GM18502 (cell line): ENCODE measurements at regions not wholly inside any gene's neighbourhood (a gene's known extent, or its start where the extent isn't known, plus 50 kb on each side); places are given as distances from the start of the nearest gene placed in this dataset.

ENCODE experiments used
- ATAC-seq: cut with Tn5 transposase; IDR thresholded peaks from one replicate; pipeline ENCODE4 v1.9.1; 2021; ENCODE audit warnings: mild to moderate bottlenecking; ENCODE audit not compliant: unreplicated experiment, poor library complexity

DNA sequence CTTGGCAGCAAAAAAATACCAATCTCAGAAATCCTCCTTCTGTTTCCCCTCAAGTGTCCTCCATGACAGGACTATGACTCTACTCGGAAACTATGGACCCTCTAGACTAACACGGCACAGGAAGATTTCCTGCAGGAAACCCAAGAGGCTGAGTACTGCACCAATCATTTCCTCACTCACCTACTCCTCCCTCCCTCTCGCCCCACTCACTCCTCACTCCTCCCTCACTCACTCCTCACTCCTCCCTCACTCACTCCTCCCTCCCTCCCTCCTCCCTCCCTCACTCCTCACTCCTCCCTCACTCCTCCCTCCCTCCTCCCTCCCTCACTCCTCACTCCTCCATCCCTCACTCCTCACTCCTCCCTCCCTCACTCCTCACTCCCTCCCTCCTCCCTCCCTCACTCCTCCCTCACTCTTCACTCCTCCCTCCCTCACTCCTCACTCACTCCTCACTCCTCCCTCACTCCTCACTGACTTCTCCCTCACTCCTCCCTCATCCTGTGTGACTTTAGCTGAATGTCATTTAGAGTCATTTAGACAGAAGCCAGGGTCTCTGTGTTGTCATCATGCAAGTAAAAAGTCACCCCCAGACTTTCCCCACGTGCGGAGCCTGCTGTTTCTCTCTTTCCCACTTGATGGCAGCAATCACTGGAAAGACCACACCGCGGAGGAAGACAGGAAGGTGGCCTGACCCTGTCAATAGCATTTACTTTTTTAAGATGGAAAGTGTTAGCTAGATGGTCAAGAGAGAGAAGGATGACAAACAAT lies 226.8 kb upstream of the PDE10A start:
- ATAC-seq, result peak; percentile 71

GRCh38 chr6:165886169-165886568 lies 223.1 kb upstream of the PDE10A start:
- ATAC-seq, result no peak

- peak; percentile 96 for ATAC-seq
Observed at GRCh38 chr6:165884813-165885765, 222.0 kb upstream of the PDE10A start.

GRCh38 chr6:165883851-165884640 lies 221.0 kb upstream of the PDE10A start:
- no peak for ATAC-seq

DNA sequence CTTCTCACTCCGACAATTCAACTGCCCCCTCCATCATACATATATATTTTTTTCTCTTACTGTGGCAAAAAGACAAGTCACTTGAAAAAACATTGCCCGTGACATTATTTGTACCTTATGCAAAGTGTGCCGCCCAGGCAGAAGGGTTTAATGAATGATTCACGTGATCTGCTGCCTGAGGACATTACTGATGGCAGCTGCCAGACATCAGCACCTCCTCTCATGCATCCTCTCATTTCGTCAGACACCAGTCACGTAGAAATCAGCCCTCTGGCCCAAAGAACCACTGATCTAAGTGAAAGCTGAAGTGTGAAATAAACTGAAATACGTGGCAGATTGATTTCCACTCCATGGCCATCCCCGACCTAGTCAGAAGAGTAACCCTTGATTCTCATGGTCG lies 218.8 kb upstream of the PDE10A start:
- no peak for ATAC-seq

DNA sequence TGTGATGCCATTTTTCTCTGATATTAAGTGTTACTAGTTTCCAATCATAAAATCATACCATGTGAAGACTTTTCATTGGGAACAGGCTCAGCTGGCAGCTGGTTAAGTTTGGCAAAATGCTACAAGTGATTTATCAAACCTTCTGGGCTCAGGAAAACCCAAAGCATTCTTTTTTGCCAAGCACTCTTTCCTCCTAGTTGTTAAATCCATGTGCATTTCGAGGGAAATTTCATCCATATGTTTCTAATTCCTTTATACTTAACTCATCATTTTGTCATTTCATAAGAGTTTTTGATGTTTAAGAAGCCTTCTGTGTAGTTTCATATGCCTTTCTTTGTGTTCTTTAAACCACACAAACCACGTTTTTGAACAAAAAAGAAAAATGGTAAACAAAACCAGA lies 217.6 kb upstream of the PDE10A start:
- ATAC-seq, result no peak

DNA sequence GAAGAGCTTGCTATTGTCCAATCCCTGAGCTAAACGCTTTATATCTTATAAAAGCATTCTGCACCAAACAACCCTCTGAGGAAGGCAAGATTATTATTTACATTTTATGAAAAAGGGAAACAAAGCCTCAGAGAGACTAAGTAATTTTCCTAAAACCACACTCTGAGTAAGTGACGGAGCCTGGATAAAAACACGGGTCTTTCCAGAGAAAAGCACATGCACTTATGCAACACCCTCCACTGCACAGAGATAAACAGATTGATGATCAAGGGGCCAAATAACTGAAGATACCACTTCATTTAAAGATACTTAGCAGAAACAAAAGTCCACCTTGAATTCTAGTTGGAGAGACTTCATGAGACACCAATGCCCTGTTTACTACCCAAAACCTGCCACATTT lies 214.7 kb upstream of the PDE10A start:
- no peak for ATAC-seq

DNA sequence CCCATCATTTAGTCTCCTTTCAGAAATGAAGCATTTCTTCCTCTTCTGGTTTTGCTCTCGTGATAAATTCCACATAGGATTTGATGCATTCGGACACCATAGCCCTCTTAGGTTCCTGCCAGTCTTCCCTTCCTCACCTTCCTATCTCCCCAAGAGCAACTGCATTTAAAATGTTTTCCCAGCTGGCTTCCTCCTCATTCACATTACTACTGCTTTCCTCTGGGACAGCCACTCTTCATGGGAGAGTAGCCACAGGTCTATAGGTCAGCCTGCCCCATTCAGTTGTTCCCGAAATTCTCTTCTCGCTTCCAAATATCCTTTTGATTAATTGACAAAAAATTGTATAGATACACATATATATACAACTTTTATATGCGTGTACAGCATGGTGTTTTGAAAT lies 214.2 kb upstream of the PDE10A start:
- no peak for ATAC-seq

DNA sequence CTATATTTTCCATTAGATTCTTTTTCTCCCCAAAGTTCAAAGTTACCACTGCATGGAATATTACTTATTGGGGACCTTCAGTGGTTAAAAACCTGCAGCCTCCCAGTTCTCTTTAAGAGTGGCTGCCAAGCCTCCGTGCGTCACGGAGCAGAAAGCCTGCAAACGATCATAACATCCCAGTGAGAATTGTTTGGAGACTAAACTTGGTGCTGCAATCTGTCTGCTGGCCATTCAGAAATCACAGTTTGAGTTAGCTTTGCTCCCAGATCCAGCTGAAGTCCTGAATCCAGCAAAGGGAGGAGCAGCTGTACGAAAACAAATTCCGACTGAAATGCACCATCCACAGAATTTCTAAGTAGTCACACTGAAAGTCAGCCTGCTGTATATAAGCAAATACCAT lies 213.5 kb upstream of the PDE10A start:
- no peak for ATAC-seq

DNA sequence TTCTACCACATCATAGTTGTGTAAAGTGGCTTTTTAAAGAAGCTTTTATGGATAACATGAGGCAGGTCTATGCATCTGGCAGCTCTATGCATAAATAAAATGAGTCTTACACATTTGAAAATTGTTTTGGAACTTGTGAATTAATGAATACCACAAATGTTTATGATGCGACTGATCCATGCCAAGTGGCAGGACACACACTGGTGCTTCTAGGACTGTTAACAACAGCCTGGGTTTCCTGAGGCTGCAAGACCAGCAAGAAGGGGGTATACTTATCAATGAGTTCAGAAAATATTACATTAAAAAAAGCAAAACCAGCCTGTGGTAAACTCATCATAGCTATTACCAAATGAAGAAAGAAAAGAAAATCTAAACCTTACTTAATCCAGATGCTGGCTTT lies 212.9 kb upstream of the PDE10A start:
- ATAC-seq, result no peak

- no peak for ATAC-seq
Observed at GRCh38 chr6:165873976-165874375, 210.9 kb upstream of the PDE10A start.

DNA sequence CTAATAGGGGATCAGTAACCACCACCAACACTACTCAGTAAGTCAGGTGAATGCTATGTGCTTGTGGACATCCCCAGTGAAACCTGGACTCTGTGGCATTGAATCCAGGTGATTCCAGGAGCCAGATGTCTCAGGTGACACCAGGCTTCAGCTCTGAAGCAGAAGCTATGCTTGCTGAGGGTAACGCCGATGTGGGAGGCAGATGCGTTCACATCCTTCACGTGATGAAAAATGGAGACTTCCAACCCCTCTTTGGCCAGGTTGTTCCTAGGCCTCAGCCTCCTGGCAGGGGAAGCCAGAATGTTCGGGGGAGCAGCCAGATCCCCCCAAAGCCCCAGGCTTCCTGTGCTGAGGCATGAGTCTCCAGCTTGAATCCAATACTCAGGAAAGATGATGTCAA lies 209.8 kb upstream of the PDE10A start:
- no peak for ATAC-seq

DNA sequence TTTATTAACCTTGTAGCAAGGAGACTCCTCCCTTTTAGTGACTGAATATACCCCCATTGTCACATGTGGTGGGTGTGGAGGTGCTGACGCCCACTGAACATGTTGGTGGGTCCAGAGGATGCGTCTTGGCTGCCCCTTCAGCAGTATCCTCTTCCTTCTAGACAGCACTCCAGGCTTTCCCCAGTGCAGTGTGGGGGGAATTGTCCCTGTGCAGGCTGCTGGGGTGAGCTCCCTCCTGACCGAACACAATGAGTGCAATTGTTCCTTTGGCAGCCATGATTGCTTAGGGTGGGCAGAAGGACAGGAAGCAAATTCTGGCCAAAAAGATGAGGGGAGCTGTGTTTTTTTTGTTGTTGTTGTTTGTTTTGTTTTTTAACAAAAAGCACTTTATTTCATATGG lies 209.3 kb upstream of the PDE10A start:
- no peak for ATAC-seq

- no peak for ATAC-seq
Observed at GRCh38 chr6:165871571-165871970, 208.5 kb upstream of the PDE10A start.

DNA sequence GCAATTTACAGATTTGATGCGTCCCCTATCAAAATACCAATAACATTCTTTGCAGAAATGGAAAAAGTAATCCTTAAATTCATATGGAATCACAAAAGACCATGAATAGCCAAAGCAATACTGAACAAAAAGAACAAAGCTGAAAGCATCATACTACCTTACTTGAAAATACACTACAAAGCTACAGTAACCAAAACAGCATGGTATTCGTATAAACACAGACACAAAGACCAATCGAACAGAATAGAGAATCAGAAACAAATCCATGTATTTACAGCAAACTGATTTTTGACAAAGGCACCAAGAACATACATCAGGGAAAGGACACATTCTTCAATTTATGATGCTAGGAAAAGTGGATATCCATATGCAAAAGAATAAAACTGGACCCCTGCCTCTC lies 206.5 kb upstream of the PDE10A start:
- no peak for ATAC-seq

- no peak for ATAC-seq
Observed at GRCh38 chr6:165864925-165865324, 201.9 kb upstream of the PDE10A start.

- no peak for ATAC-seq
Observed at GRCh38 chr6:165864218-165864617, 201.2 kb upstream of the PDE10A start.

DNA sequence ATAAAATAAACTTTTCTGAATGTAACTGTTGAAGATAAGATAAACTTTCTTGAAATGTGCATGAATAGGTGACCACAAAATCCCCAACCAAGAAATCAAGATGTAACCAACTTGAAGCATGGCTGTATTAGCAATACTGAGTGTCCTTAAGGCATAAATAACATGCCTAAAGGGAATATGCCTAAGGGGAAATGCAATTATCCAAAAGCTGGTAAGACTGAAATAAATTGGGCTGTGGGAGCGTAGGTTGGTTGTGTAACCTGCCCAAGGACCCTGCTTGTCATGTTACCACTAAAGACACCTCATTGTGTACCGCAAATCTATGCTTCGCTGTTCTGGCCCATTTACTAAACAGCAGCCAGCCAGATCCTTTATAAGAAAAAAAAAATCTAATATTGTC lies 200.8 kb upstream of the PDE10A start:
- no peak for ATAC-seq

GRCh38 chr6:165862813-165863212 lies 199.8 kb upstream of the PDE10A start:
- no peak for ATAC-seq

DNA sequence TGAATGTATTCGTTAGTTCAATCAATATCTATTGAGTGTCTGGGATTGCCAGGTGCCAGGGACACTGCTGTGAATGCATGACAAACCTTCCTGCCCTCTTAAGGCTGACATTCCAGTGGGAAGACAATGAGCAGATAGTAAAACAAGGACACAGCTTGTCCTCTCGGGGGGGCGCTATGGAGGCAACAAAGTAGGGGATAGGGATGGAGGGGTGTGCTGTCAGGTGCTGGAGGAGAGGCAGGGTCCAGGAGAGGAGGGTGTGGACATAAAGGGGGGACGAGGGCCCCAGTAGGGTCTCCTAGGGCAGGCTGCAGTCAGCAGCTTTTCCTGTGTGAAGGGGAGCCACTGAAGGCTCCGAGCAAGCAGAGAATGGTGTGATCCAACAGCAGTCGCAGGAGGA lies 198.2 kb upstream of the PDE10A start:
- no peak for ATAC-seq

- ATAC-seq, result no peak
Observed at GRCh38 chr6:165858586-165858985, 195.5 kb upstream of the PDE10A start.
